Esophagus (tissue), 2 donors: ENCODE measurements at regions not wholly inside any gene's neighbourhood (a gene's known extent, or its start where the extent isn't known, plus 50 kb on each side); places are given as distances from the start of the nearest gene placed in this dataset.

Experiments used
- H3K27ac ChIP-seq, 2 donors: one replicate each; pipeline ENCODE4 v1.5.1; 2013; ENCODE audit warnings: low read depth in 2 of 2, mild to moderate bottlenecking in 2 of 2, inconsistent platforms in 1 of 2, low read length in 1 of 2, moderate library complexity in 1 of 2
- H3K27me3 ChIP-seq, 2 donors: one replicate each; pipeline ENCODE4 v1.6.1; 2013; ENCODE audit warnings: low read length in 2 of 2, control low read depth in 1 of 2, mild to moderate bottlenecking in 1 of 2; ENCODE audit not compliant: insufficient read depth in 2 of 2, control insufficient read depth in 1 of 2
- H3K36me3 ChIP-seq, 2 donors: one replicate each; pipeline ENCODE4 v1.6.1; 2013; ENCODE audit warnings: low read length in 1 of 2; ENCODE audit not compliant: control insufficient read depth in 2 of 2, insufficient read depth in 2 of 2
- H3K4me1 ChIP-seq, 2 donors: one replicate each; pipeline ENCODE4 v1.6.1; 2013; ENCODE audit warnings: low read length in 1 of 2; ENCODE audit not compliant: control insufficient read depth in 2 of 2, insufficient read depth in 2 of 2
- H3K4me3 ChIP-seq, 2 donors: one replicate each; pipeline ENCODE4 v1.5.1; 2013; ENCODE audit warnings: low read length in 2 of 2, mild to moderate bottlenecking in 2 of 2, low read depth in 1 of 2, moderate library complexity in 1 of 2
- H3K9me3 ChIP-seq, 2 donors: one replicate each; pipeline ENCODE4 v1.6.1; 2013; ENCODE audit warnings: mild to moderate bottlenecking in 2 of 2, low read depth in 1 of 2, low read length in 1 of 2, moderate library complexity in 1 of 2; ENCODE audit not compliant: control insufficient read depth in 2 of 2, insufficient read depth in 1 of 2
- WGBS, 2 donors: extraction: QIAGEN DNeasy Blood & Tissue Kit; methylation state at CpG; one replicate each; pipeline ENCODE4 v1.1.7; 2013; 5-methylcytosine and 5-hydroxymethylcytosine counted together
- donor health status: healthy with polysubstance abuse.
- donor health status: Bipolar disorder and iron deficiency.

- H3K36me3 ChIP-seq = no peaks in the 10 kb centered on the region
- WGBS, 2 donors = 76 to 77% methylated on average over 23 of the region's 23 CpGs
- no peak overlapping the region for H3K4me3 ChIP-seq
- no peaks in the 10 kb centered on the region for H3K9me3 ChIP-seq
- H3K27ac ChIP-seq = no peak overlapping the region
- no peaks in the 10 kb centered on the region for H3K4me1 ChIP-seq
- H3K27me3 ChIP-seq = no peaks in the 10 kb centered on the region
These were observed 152.3 kb downstream of the SMAD6 start for GRCh38 chr15:66854012-66854965.

GRCh38 chr15:66855041-66855440 lies 153.0 kb downstream of the SMAD6 start:
- Histone ChIP-seq H3K4me3 (no peak overlapping the region), H3K27me3 (no peaks in the 10 kb centered on the region), H3K9me3 (no peaks in the 10 kb centered on the region), H3K27ac (no peak overlapping the region), H3K4me1 (no peaks in the 10 kb centered on the region), H3K36me3 (no peaks in the 10 kb centered on the region)
- WGBS, 2 donors = 50 to 63% methylated on average over 1 of the region's 1 CpG

GRCh38 chr15:66857694-66858093 lies 155.7 kb downstream of the SMAD6 start:
- Histone ChIP-seq H3K36me3 (no peaks in the 10 kb centered on the region), H3K27me3 (no peaks in the 10 kb centered on the region), H3K4me3 (no peak overlapping the region), H3K9me3 (no peaks in the 10 kb centered on the region), H3K27ac (no peak overlapping the region), H3K4me1 (no peaks in the 10 kb centered on the region)

GRCh38 chr15:66858423-66859207 lies 156.6 kb downstream of the SMAD6 start:
- Histone ChIP-seq H3K27ac (no peak overlapping the region), H3K27me3 (no peaks in the 10 kb centered on the region), H3K9me3 (no peaks in the 10 kb centered on the region), H3K4me1 (peaks cover 0 to 3% of the 10 kb centered on the region in 2 donors), H3K36me3 (no peaks in the 10 kb centered on the region), H3K4me3 (no peak overlapping the region)
- 74% methylated on average over 7 of the region's 7 CpGs for WGBS, 2 donors

- H3K27ac ChIP-seq = no peak overlapping the region
- H3K4me3 ChIP-seq = no peak overlapping the region
- H3K36me3 ChIP-seq = no peaks in the 10 kb centered on the region
- H3K27me3 ChIP-seq = no peaks in the 10 kb centered on the region
- peaks cover 0 to 3% of the 10 kb centered on the region in 2 donors for H3K4me1 ChIP-seq
- 87 to 91% methylated on average over 8 of the region's 8 CpGs for WGBS, 2 donors
- no peaks in the 10 kb centered on the region for H3K9me3 ChIP-seq
These were observed 157.7 kb downstream of the SMAD6 start for GRCh38 chr15:66859688-66860253.

GRCh38 chr15:66860844-66861243 lies 158.8 kb downstream of the SMAD6 start:
- Histone ChIP-seq H3K27me3 (no peaks in the 10 kb centered on the region), H3K4me3 (no peak overlapping the region), H3K9me3 (no peaks in the 10 kb centered on the region), H3K4me1 (peaks cover 0 to 3% of the 10 kb centered on the region in 2 donors), H3K36me3 (no peaks in the 10 kb centered on the region), H3K27ac (no peak overlapping the region)
- 84 to 88% methylated on average over 3 of the region's 3 CpGs for WGBS, 2 donors

- Histone ChIP-seq H3K27me3 (no peaks in the 10 kb centered on the region), H3K27ac (no peak overlapping the region), H3K4me1 (peaks cover 0 to 3% of the 10 kb centered on the region in 2 donors), H3K9me3 (no peaks in the 10 kb centered on the region), H3K36me3 (no peaks in the 10 kb centered on the region), H3K4me3 (no peak overlapping the region)
- WGBS, 2 donors = 82 to 83% methylated on average over 10 of the region's 10 CpGs
These were observed 160.3 kb downstream of the SMAD6 start for GRCh38 chr15:66862111-66862939.

GRCh38 chr15:66862940-66863335 lies 160.9 kb downstream of the SMAD6 start:
- Histone ChIP-seq H3K4me3 (no peak overlapping the region), H3K27ac (no peak overlapping the region), H3K4me1 (peaks cover 0 to 3% of the 10 kb centered on the region in 2 donors), H3K27me3 (no peaks in the 10 kb centered on the region), H3K36me3 (no peaks in the 10 kb centered on the region), H3K9me3 (no peaks in the 10 kb centered on the region)
- 3 to 5% methylated on average over 9 of the region's 9 CpGs for WGBS, 2 donors
